ENCODE measurements at regions not wholly inside any gene's neighbourhood (a gene's known extent, or its start where the extent isn't known, plus 50 kb on each side); places are given as distances from the start of the nearest gene placed in this dataset.
"Not testable (repeated sequence)": the region's sequence is repeated elsewhere in the genome, so short reads cannot be mapped to it uniquely, and the experiment has no call there.

- H3K27me3 Mint-ChIP-seq (ENCODE audit: low read depth) = peaks cover 2% of the 10 kb centered on the region
- H3K27ac Mint-ChIP-seq (ENCODE audit: unreplicated experiment) = no peak overlapping the region
- H3K4me1 Mint-ChIP-seq = peaks cover 35% of the 10 kb centered on the region
- H3K36me3 Mint-ChIP-seq (ENCODE audit: low read depth) = peaks cover 5% of the 10 kb centered on the region
- no peak overlapping the region for H3K4me3 Mint-ChIP-seq
- TF ChIP-seq CTCF (conservative IDR thresholded peaks at IDR 0.05) = no peak
- DNase-seq (ENCODE audit: low read depth, low spot score) = no peak
- H3K9me3 Mint-ChIP-seq = peaks cover 11% of the 10 kb centered on the region
Measured at GRCh38 chr6:2578767-2579166, 172.0 kb downstream of the MYLK4 start.

- no peak overlapping the region for H3K27ac Mint-ChIP-seq (ENCODE audit: unreplicated experiment)
- no peak for DNase-seq (ENCODE audit: low read depth, low spot score)
- peaks cover 2% of the 10 kb centered on the region for H3K27me3 Mint-ChIP-seq (ENCODE audit: low read depth)
- H3K4me3 Mint-ChIP-seq = no peak overlapping the region
- H3K4me1 Mint-ChIP-seq = peaks cover 29% of the 10 kb centered on the region
- H3K9me3 Mint-ChIP-seq = peaks cover 14% of the 10 kb centered on the region
- H3K36me3 Mint-ChIP-seq (ENCODE audit: low read depth) = peaks cover 5% of the 10 kb centered on the region
- TF ChIP-seq CTCF (conservative IDR thresholded peaks at IDR 0.05) = no peak
Measured at GRCh38 chr6:2576499-2576898, 174.2 kb downstream of the MYLK4 start.

DNA sequence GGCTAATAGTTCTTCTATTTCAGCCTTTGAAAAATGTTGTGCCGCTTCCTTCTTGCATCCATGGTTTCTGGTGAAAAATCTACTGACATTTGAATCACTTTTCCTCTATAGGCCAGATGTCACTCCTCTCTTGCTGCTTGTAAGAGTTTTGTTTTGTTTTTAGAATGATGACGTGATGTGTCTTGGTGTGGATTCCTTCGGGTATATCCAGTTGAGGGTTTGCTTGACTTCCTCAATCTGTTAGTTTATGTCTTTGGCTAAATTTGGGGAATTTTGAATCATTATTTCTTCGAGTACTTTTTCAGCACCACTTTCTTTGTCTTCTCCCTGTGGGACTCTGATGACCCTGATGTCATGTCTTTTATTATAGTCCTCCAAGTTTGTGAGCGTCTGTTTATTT, 175.5 kb downstream of the MYLK4 start:
- TF ChIP-seq CTCF (conservative IDR thresholded peaks at IDR 0.05) = no peak
- H3K27ac Mint-ChIP-seq (ENCODE audit: unreplicated experiment) = no peak overlapping the region

DNA sequence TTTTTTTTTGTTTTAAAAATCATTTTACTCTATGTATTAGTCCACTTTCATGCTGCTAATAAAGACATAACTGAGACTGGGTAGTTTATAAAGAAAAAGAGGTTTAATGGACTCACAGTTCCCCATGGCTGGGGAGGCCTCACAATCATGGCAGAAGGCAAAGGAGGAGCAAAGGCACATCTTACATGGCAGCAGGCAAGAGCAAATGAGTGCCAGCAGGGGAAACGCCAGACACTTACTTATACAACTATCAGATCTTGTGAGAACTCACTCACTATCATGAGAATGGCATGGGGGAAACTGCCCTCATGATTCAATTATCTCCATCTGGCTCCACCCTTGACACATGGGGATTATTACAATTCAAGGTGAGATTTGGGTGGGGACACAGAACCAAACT, 181.3 kb downstream of the MYLK4 start:
- not testable (repeated sequence) for H3K4me3 Mint-ChIP-seq

More for the DNA sequence above, 175.5 kb downstream of the MYLK4 start:
- peaks cover 2% of the 10 kb centered on the region for H3K27me3 Mint-ChIP-seq (ENCODE audit: low read depth)
- peaks cover 5% of the 10 kb centered on the region for H3K36me3 Mint-ChIP-seq (ENCODE audit: low read depth)
- peaks cover 18% of the 10 kb centered on the region for H3K9me3 Mint-ChIP-seq
- H3K4me1 Mint-ChIP-seq = peaks cover 16% of the 10 kb centered on the region
- no peak for DNase-seq (ENCODE audit: low read depth, low spot score)
- no peak overlapping the region for H3K4me3 Mint-ChIP-seq

GRCh38 chr6:2566048-2566447, 184.7 kb downstream of the MYLK4 start:
- peaks cover 6% of the 10 kb centered on the region for H3K4me1 Mint-ChIP-seq
- H3K9me3 Mint-ChIP-seq = peaks cover 10% of the 10 kb centered on the region
- H3K27me3 Mint-ChIP-seq (ENCODE audit: low read depth) = no peaks in the 10 kb centered on the region
- no peak for DNase-seq (ENCODE audit: low read depth, low spot score)
- no peak for TF ChIP-seq CTCF (conservative IDR thresholded peaks at IDR 0.05)
- H3K4me3 Mint-ChIP-seq = no peak overlapping the region
- no peaks in the 10 kb centered on the region for H3K36me3 Mint-ChIP-seq (ENCODE audit: low read depth)
- H3K27ac Mint-ChIP-seq (ENCODE audit: unreplicated experiment) = no peak overlapping the region

More for the DNA sequence above, 181.3 kb downstream of the MYLK4 start:
- H3K27me3 Mint-ChIP-seq (ENCODE audit: low read depth); H3K4me1 Mint-ChIP-seq; DNase-seq (ENCODE audit: low read depth, low spot score); H3K27ac Mint-ChIP-seq (ENCODE audit: unreplicated experiment); H3K36me3 Mint-ChIP-seq (ENCODE audit: low read depth): not testable (repeated sequence)
- peaks cover 21% of the 10 kb centered on the region for H3K9me3 Mint-ChIP-seq

- Mint-ChIP-seq H3K4me1 (peaks cover 12% of the 10 kb centered on the region), H3K36me3 (ENCODE audit: low read depth) (no peaks in the 10 kb centered on the region), H3K9me3 (peaks cover 9% of the 10 kb centered on the region), H3K27ac (ENCODE audit: unreplicated experiment) (no peak overlapping the region), H3K4me3 (no peak overlapping the region), H3K27me3 (ENCODE audit: low read depth) (no peaks in the 10 kb centered on the region)
- no peak for TF ChIP-seq CTCF (conservative IDR thresholded peaks at IDR 0.05)
- DNase-seq (ENCODE audit: low read depth, low spot score) = no peak
Measured at GRCh38 chr6:2565499-2565898, 185.2 kb downstream of the MYLK4 start.

All from neural crest cell (in vitro differentiated cells).